Lower lobe of right lung (tissue), 2 donors: ENCODE measurements at regions not wholly inside any gene's neighbourhood (a gene's known extent, or its start where the extent isn't known, plus 50 kb on each side); places are given as distances from the start of the nearest gene placed in this dataset.

Experiments used
- ATAC-seq, 2 donors: fragments of 200-7000 bp; cut with Tn5 transposase; one replicate each; pipeline ENCODE4 v1.9.1; 2020 to 2022; ENCODE audit warnings: mild to moderate bottlenecking in 2 of 2, moderate library complexity in 2 of 2
- DNase-seq: peaks from one replicate; pipeline ENCODE4 v3.0.0-alpha.2; 2020
- H3K27ac ChIP-seq: fragments of 200-600 bp; one replicate; pipeline ENCODE4 v1.8.0; 2022
- H3K27me3 ChIP-seq: fragments of 200-600 bp; one replicate; pipeline ENCODE4 v1.8.0; 2022; ENCODE audit warnings: low read depth
- H3K36me3 ChIP-seq: fragments of 200-600 bp; one replicate; pipeline ENCODE4 v1.8.0; 2022; ENCODE audit warnings: mild to moderate bottlenecking
- H3K4me1 ChIP-seq: fragments of 200-600 bp; one replicate; pipeline ENCODE4 v1.8.0; 2022
- H3K4me3 ChIP-seq: fragments of 200-600 bp; one replicate; pipeline ENCODE4 v1.8.0; 2022; ENCODE audit warnings: mild to moderate bottlenecking
- H3K9me3 ChIP-seq: fragments of 200-600 bp; one replicate; pipeline ENCODE4 v1.8.0; 2022
- intact Hi-C: fragments of 100-400 bp; cut with DNase I; formaldehyde crosslinking; loops from one replicate; pipeline ENCODE4 v1.11.0; 2022
- TF ChIP-seq, protein P1 (sequence below): fragments of 200-600 bp; IDR thresholded peaks from one replicate; pipeline ENCODE4 v1.8.0; 2022; ENCODE audit warnings: antibody characterized with exemption, mild to moderate bottlenecking
- donor health status: DM: no; HTN: yes; CAD: no; lungs with severe emphysema.

DNA sequence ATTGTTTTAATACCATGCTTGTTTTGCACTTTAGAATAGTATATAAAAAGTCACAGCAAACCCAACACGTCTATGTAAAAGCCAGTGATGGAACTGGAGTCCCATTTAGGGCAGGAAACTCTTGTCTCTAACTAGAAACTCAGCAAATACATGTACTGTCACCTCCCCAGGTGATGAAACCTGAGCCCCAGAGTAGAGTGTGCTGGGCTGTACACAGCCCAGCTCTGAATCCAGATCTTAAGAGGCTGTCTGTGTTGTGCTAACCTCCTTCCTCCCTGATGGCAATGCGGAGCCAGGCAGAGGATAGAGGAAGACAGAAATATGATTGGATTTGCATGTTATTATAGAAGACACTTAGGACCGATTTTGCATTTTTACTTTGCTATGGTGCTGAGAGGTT lies 317.5 kb upstream of the TRIB2 start:
- DNase-seq (no peak), ATAC-seq (no peak)
- Histone ChIP-seq H3K4me1 (no peaks in the 10 kb centered on the region), H3K9me3 (no peaks in the 10 kb centered on the region), H3K27me3 (no peaks in the 10 kb centered on the region), H3K4me3 (no peak overlapping the region), H3K36me3 (no peaks in the 10 kb centered on the region), H3K27ac (no peak overlapping the region)
- TF ChIP-seq, protein P1, sequence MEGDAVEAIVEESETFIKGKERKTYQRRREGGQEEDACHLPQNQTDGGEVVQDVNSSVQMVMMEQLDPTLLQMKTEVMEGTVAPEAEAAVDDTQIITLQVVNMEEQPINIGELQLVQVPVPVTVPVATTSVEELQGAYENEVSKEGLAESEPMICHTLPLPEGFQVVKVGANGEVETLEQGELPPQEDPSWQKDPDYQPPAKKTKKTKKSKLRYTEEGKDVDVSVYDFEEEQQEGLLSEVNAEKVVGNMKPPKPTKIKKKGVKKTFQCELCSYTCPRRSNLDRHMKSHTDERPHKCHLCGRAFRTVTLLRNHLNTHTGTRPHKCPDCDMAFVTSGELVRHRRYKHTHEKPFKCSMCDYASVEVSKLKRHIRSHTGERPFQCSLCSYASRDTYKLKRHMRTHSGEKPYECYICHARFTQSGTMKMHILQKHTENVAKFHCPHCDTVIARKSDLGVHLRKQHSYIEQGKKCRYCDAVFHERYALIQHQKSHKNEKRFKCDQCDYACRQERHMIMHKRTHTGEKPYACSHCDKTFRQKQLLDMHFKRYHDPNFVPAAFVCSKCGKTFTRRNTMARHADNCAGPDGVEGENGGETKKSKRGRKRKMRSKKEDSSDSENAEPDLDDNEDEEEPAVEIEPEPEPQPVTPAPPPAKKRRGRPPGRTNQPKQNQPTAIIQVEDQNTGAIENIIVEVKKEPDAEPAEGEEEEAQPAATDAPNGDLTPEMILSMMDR, result no peak
- intact Hi-C loops, result no loop called here

DNA sequence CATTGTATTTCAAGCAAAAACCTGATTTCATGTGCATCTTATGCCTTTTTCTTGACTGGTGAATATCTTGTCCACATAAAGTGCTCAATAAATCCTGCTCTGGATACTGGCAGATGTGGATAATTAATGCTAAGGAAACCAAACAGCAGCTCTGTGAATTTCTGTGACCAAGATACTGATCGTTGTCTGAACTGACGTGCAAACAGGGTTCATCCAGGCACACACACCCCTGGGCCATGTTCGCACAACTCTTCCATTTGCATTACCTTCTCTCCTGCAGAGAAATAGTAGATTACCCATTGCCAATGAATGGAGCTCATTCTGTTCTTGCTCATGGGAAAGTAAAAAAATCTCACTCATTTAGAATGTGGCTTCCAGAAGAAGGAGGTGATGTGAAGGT lies 316.2 kb upstream of the TRIB2 start:
- TF ChIP-seq, protein P1, result no peak
- DNase-seq (no peak), ATAC-seq (no peak)
- Histone ChIP-seq H3K9me3 (no peaks in the 10 kb centered on the region), H3K4me3 (no peak overlapping the region), H3K4me1 (no peaks in the 10 kb centered on the region), H3K27me3 (no peaks in the 10 kb centered on the region), H3K36me3 (no peaks in the 10 kb centered on the region), H3K27ac (no peak overlapping the region)
- intact Hi-C loops, result no loop called here

GRCh38 chr2:12402440-12403139 lies 314.1 kb upstream of the TRIB2 start:
- no peaks in the 10 kb centered on the region for H3K27me3 ChIP-seq
- intact Hi-C loops, result no loop called here
- TF ChIP-seq, protein P1, result no peak
- H3K4me3 ChIP-seq, result no peak overlapping the region
- H3K36me3 ChIP-seq, result no peaks in the 10 kb centered on the region
- no peak overlapping the region for H3K27ac ChIP-seq
- H3K9me3 ChIP-seq, result no peaks in the 10 kb centered on the region
- DNase-seq (no peak), ATAC-seq (no peak)
- H3K4me1 ChIP-seq, result no peaks in the 10 kb centered on the region

DNA sequence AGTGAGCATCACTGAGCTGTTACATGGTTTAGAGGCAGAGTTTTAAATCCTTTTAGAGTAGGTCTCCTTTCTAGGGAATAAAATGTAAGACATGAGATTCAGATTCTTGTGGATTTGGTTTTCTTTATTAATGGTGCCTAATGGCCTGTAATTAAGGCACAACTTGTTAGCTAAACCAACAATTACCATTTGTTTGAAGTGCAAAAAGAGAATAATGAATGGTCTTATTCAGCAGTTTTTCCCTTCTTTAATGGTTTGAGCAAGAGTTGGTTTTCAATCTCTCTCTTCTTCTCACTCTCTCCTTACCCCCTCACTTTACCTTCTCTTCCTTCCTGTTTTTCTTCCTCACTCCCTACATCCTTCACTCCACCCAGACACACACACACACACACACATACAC lies 312.2 kb upstream of the TRIB2 start:
- ATAC-seq, result no peak
- DNase-seq, result no peak
- no peaks in the 10 kb centered on the region for H3K36me3 ChIP-seq
- H3K4me1 ChIP-seq, result no peaks in the 10 kb centered on the region
- intact Hi-C loops, result no loop called here
- TF ChIP-seq, protein P1, result no peak
- no peaks in the 10 kb centered on the region for H3K27me3 ChIP-seq
- no peaks in the 10 kb centered on the region for H3K9me3 ChIP-seq
- H3K27ac ChIP-seq, result no peak overlapping the region
- H3K4me3 ChIP-seq, result no peak overlapping the region

DNA sequence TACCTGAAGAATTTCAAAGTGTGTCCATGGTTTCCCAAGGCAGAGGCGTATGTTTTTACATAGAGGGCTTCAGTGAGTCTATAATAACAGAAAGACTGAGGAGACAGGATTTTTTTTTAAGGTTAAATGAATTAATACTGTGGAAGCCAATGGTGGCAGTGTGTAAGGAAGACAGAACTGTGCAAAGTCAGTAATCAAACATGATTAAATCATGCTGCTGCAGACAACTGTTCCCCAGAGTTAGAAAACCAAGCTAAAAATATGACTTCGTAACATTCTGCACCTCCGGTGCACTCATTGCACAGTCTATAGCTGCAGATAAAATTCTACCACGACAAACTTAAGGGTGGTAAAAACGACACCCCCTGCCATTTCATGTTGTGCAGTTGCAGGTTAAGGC lies 309.6 kb upstream of the TRIB2 start:
- Histone ChIP-seq H3K4me1 (no peaks in the 10 kb centered on the region), H3K9me3 (no peaks in the 10 kb centered on the region), H3K36me3 (no peaks in the 10 kb centered on the region), H3K27ac (no peak overlapping the region), H3K4me3 (no peak overlapping the region), H3K27me3 (no peaks in the 10 kb centered on the region)
- intact Hi-C loops, result no loop called here
- TF ChIP-seq, protein P1, result no peak
- ATAC-seq, result no peak
- DNase-seq, result no peak
